ENCODE measurements at regions not wholly inside any gene's neighbourhood (a gene's known extent, or its start where the extent isn't known, plus 50 kb on each side); places are given as distances from the start of the nearest gene placed in this dataset.

DNA sequence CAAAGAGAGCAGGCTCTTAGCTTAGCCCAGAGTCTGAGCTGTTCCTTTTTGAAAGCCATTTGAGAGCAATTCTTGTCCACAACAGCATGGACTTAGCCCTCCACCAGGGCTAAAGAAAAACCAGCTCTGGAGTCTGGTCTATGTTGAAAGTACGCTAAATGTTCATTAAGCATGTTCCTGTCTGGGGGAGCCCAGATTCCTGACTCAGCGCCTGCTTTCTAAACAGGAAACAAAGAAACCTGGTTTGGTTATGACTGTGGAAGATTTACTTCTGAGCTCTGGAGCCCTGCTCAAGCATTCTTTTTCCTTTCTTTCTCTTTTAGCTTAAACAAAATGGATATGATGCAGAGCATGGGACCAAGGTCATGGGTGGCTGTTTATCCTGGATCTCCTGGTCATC lies 279.8 kb downstream of the RBM43 start:
- TF ChIP-seq, protein P1, sequence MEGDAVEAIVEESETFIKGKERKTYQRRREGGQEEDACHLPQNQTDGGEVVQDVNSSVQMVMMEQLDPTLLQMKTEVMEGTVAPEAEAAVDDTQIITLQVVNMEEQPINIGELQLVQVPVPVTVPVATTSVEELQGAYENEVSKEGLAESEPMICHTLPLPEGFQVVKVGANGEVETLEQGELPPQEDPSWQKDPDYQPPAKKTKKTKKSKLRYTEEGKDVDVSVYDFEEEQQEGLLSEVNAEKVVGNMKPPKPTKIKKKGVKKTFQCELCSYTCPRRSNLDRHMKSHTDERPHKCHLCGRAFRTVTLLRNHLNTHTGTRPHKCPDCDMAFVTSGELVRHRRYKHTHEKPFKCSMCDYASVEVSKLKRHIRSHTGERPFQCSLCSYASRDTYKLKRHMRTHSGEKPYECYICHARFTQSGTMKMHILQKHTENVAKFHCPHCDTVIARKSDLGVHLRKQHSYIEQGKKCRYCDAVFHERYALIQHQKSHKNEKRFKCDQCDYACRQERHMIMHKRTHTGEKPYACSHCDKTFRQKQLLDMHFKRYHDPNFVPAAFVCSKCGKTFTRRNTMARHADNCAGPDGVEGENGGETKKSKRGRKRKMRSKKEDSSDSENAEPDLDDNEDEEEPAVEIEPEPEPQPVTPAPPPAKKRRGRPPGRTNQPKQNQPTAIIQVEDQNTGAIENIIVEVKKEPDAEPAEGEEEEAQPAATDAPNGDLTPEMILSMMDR (IDR thresholded peaks at IDR 0.05), result no peak
- no peak for TF ChIP-seq POLR2A (IDR thresholded peaks at IDR 0.05)
